Loucy (cell line): ENCODE measurements at regions not wholly inside any gene's neighbourhood (a gene's known extent, or its start where the extent isn't known, plus 50 kb on each side); places are given as distances from the start of the nearest gene placed in this dataset.

ENCODE experiments used
- H2AFZ ChIP-seq: fragments of 200-600 bp; sonication (generic); 2 replicates; pipeline ENCODE4 v1.6.0; 2016; ENCODE audit warnings: antibody characterized with exemption, mild to moderate bottlenecking, low read length, moderate library complexity
- H3F3A ChIP-seq: fragments of 200-600 bp; 2 replicates; pipeline ENCODE4 v1.6.0; 2016; ENCODE audit warnings: antibody characterized with exemption, low read depth, mild to moderate bottlenecking
- H3K27me3 ChIP-seq: fragments of 200-600 bp; sonication (generic); 2 replicates; pipeline ENCODE4 v1.6.1; 2014; ENCODE audit warnings: low read length, mild to moderate bottlenecking; ENCODE audit not compliant: insufficient read depth, poor library complexity, severe bottlenecking
- H3K36me3 ChIP-seq: fragments of 200-600 bp; sonication (generic); 2 replicates; pipeline ENCODE4 v1.6.1; 2016; ENCODE audit warnings: low read length; ENCODE audit not compliant: insufficient read depth
- H3K4me1 ChIP-seq: fragments of 200-600 bp; sonication (generic); 2 replicates; pipeline ENCODE4 v1.5.1; 2014; ENCODE audit warnings: low read length, mild to moderate bottlenecking; ENCODE audit not compliant: insufficient read depth, poor library complexity, severe bottlenecking
- H3K4me2 ChIP-seq: fragments of 200-600 bp; sonication (generic); 2 replicates; pipeline ENCODE4 v1.6.0; 2014; ENCODE audit warnings: antibody characterized with exemption, low read length, low read depth, mild to moderate bottlenecking; ENCODE audit not compliant: poor library complexity, severe bottlenecking
- H3K4me3 ChIP-seq: fragments of 200-600 bp; sonication (generic); 2 replicates; pipeline ENCODE4 v1.5.1; 2014; ENCODE audit warnings: low read length, mild to moderate bottlenecking, mixed read lengths; ENCODE audit not compliant: poor library complexity, severe bottlenecking
- H3K79me2 ChIP-seq: fragments of 200-600 bp; sonication (generic); 2 replicates; pipeline ENCODE4 v1.6.1; 2014; ENCODE audit warnings: low read length; ENCODE audit not compliant: insufficient read depth
- H3K9ac ChIP-seq: fragments of 200-600 bp; sonication (generic); 2 replicates; pipeline ENCODE4 v1.6.0; 2014; ENCODE audit warnings: mild to moderate bottlenecking, low read depth, low read length, moderate library complexity; ENCODE audit not compliant: poor library complexity, severe bottlenecking
- H3K9me2 ChIP-seq: fragments of 200-600 bp; sonication (generic); replicated peaks from 2 replicates; pipeline ENCODE4 v1.6.1; 2016; ENCODE audit warnings: low read depth, low read length, mixed read lengths
- H3K9me3 ChIP-seq: fragments of 200-600 bp; sonication (generic); 2 replicates; pipeline ENCODE4 v1.6.1; 2014; ENCODE audit warnings: mild to moderate bottlenecking, antibody characterized with exemption, low read length, low read depth; ENCODE audit not compliant: insufficient read depth
- H4K20me1 ChIP-seq: fragments of 200-600 bp; sonication (generic); 2 replicates; pipeline ENCODE4 v1.6.0; 2014; ENCODE audit warnings: antibody characterized with exemption, low read length, mild to moderate bottlenecking; ENCODE audit not compliant: insufficient read depth, poor library complexity, severe bottlenecking
- EZH2phosphoT487 ChIP-seq: fragments of 200-600 bp; IDR thresholded peaks from 2 replicates; pipeline ENCODE4 v1.6.1; 2018; ENCODE audit warnings: antibody characterized with exemption, mild to moderate bottlenecking, moderate library complexity, borderline replicate concordance
- TF ChIP-seq, protein P1 (sequence below): fragments of 200-600 bp; sonication (generic); conservative IDR thresholded peaks from 2 replicates; pipeline ENCODE4 v1.5.1; 2014; ENCODE audit warnings: mild to moderate bottlenecking, antibody characterized with exemption, low read length

- Histone ChIP-seq H3K36me3 (peaks cover 8% of the 10 kb centered on the region; the same call in 1 of the 2 replicates), H3K4me2 (no peak overlapping the region), H3K9me2 (no peaks in the 10 kb centered on the region), H4K20me1 (no peaks in the 10 kb centered on the region), H3K79me2 (no peaks in the 10 kb centered on the region), H3F3A (no peaks in the 10 kb centered on the region), H3K4me1 (peaks cover 11% of the 10 kb centered on the region), H3K9ac (no peak overlapping the region), H3K4me3 (no peak overlapping the region), H2AFZ (no peak overlapping the region), H3K27me3 (no peaks in the 10 kb centered on the region), H3K9me3 (no peaks in the 10 kb centered on the region)
- no peak for TF ChIP-seq EZH2phosphoT487
- TF ChIP-seq, protein P1, sequence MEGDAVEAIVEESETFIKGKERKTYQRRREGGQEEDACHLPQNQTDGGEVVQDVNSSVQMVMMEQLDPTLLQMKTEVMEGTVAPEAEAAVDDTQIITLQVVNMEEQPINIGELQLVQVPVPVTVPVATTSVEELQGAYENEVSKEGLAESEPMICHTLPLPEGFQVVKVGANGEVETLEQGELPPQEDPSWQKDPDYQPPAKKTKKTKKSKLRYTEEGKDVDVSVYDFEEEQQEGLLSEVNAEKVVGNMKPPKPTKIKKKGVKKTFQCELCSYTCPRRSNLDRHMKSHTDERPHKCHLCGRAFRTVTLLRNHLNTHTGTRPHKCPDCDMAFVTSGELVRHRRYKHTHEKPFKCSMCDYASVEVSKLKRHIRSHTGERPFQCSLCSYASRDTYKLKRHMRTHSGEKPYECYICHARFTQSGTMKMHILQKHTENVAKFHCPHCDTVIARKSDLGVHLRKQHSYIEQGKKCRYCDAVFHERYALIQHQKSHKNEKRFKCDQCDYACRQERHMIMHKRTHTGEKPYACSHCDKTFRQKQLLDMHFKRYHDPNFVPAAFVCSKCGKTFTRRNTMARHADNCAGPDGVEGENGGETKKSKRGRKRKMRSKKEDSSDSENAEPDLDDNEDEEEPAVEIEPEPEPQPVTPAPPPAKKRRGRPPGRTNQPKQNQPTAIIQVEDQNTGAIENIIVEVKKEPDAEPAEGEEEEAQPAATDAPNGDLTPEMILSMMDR: no peak
Measured at GRCh38 chr13:50678464-50679162, 164.9 kb downstream of the DLEU7 start.

- no peak overlapping the region for H3K4me2 ChIP-seq
- H3K9me2 ChIP-seq: no peaks in the 10 kb centered on the region
- H3F3A ChIP-seq: no peaks in the 10 kb centered on the region
- no peak for TF ChIP-seq EZH2phosphoT487
- H4K20me1 ChIP-seq: no peaks in the 10 kb centered on the region
- no peak overlapping the region for H2AFZ ChIP-seq
- H3K36me3 ChIP-seq: peaks cover 4% of the 10 kb centered on the region; the same call in 1 of the 2 replicates
- no peaks in the 10 kb centered on the region for H3K79me2 ChIP-seq
- no peak overlapping the region for H3K9ac ChIP-seq
- no peaks in the 10 kb centered on the region for H3K9me3 ChIP-seq
- H3K4me3 ChIP-seq: no peak overlapping the region
- no peaks in the 10 kb centered on the region for H3K27me3 ChIP-seq
- H3K4me1 ChIP-seq: peaks cover 17% of the 10 kb centered on the region
Measured at GRCh38 chr13:50679321-50679720, 164.2 kb downstream of the DLEU7 start.

DNA sequence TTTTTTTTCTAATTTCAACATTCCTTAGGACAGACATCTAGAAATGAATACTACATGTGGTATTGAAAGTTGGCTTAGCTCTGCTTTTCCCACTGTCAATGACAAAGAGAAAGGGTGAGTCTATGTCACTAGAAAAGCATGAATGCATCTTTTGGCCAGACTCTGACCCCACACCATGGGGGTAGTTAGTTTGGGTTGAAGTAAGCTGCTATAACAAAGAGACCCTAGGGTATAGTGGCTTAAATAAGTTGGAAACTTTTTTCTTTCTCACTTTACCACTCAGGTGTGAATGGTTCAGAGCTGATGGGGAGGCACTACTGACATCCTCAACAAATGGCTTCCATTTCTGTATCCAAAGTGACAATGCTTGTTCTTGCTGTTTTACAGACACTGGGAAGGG is 161.5 kb downstream of the DLEU7 start:
- Histone ChIP-seq H3F3A (no peaks in the 10 kb centered on the region), H3K4me2 (no peak overlapping the region), H3K36me3 (no peaks in the 10 kb centered on the region), H4K20me1 (no peaks in the 10 kb centered on the region), H2AFZ (no peak overlapping the region), H3K4me1 (peaks cover 22% of the 10 kb centered on the region), H3K27me3 (no peaks in the 10 kb centered on the region), H3K4me3 (no peak overlapping the region), H3K9ac (no peak overlapping the region), H3K79me2 (no peaks in the 10 kb centered on the region), H3K9me3 (no peaks in the 10 kb centered on the region), H3K9me2 (no peaks in the 10 kb centered on the region)
- no peak for TF ChIP-seq EZH2phosphoT487
- TF ChIP-seq, protein P1: no peak

DNA sequence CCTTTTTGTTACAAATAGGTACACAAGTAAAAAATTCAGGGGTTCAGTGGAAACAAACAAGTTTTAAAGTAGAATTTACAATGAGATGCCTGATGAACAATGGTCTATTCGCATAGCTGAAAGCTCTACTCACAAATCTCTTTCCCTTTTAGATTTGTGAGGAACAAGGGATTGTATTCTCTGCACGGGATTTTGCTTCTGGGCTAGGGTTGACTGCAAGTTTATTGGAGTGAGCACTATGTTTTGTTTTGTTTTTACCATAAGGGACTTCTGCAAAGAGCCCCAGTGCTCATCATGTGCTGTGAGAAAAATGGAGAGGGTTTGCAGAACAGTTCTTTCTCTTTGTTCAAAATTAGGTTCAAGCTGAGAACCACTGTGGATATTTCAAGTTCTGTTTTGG is 160.5 kb downstream of the DLEU7 start:
- Histone ChIP-seq H3K27me3 (no peaks in the 10 kb centered on the region), H4K20me1 (no peaks in the 10 kb centered on the region), H3K9me2 (no peaks in the 10 kb centered on the region), H2AFZ (no peak overlapping the region), H3K79me2 (no peaks in the 10 kb centered on the region), H3K4me1 (peaks cover 22% of the 10 kb centered on the region), H3K9ac (no peak overlapping the region), H3K9me3 (no peaks in the 10 kb centered on the region), H3F3A (no peaks in the 10 kb centered on the region), H3K4me2 (no peak overlapping the region), H3K4me3 (no peak overlapping the region), H3K36me3 (no peaks in the 10 kb centered on the region)
- TF ChIP-seq, protein P1: no peak
